Activated CD4-positive, alpha-beta T cell treated with anti-CD3 and anti-CD28 coated beads, Interleukin-2, amount 50 U/mL, for 16 hours (primary cell): ENCODE measurements at regions not wholly inside any gene's neighbourhood (a gene's known extent, or its start where the extent isn't known, plus 50 kb on each side); places are given as distances from the start of the nearest gene placed in this dataset.
A peak's percentile ranks its signal among the peaks of the same experiment; 100 is the strongest.

Experiments used
- DNase-seq: peaks from one replicate; pipeline ENCODE4 v3.0.0-alpha.2; 2020

DNA sequence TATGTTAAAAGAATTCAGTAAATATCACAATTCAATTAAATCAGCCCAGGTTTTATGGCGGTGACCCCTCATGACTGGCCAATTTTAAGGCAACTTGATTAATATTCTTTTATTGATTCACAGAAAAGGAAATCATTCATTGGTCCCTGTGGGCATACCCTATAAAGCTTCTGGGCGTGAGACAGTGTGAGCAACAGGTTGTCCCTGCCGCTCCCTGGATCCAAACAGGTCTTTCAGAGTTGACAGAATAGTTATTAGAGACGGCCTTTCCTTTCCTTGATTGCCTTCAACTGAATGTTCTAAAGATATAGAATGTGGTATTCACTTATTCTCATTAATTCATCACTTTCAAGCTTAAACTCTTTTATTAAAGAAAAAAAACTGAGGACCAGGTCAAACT lies 433.9 kb downstream of the KCNJ2 start:
- DNase-seq: no peak

DNA sequence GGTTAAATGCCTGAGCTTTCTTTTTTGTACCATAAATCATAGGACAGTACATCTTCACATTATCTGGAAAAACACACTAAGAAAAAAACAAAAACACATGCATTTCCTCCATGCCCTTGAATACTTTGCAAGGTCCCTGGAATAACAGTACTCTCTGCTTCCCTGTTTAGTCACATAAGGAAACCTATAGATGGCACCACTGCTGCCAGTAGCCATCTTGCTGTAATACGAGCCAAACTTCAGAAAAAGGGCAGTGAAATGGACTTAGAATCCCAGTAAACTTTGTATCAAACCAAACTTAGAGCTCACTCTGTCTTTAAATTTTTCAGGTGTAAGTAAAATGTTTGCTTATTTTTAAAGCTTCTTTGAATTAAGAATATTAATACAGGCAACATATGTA lies 435.5 kb downstream of the KCNJ2 start:
- no peak for DNase-seq

GRCh38 chr17:70606086-70606485 lies 436.8 kb downstream of the KCNJ2 start:
- DNase-seq: no peak

GRCh38 chr17:70608193-70608592 lies 438.9 kb downstream of the KCNJ2 start:
- DNase-seq: no peak

- DNase-seq: no peak
These were observed 439.6 kb downstream of the KCNJ2 start for GRCh38 chr17:70608957-70609356.

- no peak for DNase-seq
These were observed 440.2 kb downstream of the KCNJ2 start for GRCh38 chr17:70609566-70609965.

DNA sequence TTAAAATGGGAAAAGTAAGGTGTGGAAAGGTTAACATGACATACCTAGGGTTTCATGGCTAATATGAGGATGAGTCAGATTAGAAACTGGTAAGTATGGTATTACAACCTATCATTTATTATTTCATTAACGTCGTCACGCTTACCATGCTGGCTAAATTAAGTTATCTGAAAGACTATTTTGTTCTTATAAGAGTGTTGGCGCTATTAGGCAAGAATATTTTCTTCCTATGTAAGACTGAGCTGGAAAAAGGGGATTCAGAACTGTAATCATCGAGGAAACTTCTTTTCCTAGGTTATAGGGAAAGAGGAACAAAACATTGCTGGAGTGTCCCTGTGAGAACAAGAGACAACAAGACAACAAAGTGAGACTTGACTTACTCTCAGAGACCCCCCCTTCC lies 440.8 kb downstream of the KCNJ2 start:
- DNase-seq: no peak

- no peak for DNase-seq
These were observed 444.3 kb downstream of the KCNJ2 start for GRCh38 chr17:70613681-70614080.

- DNase-seq: no peak
These were observed 446.5 kb downstream of the KCNJ2 start for GRCh38 chr17:70615831-70616230.

- no peak for DNase-seq
These were observed 449.3 kb downstream of the KCNJ2 start for GRCh38 chr17:70618641-70619040.

DNA sequence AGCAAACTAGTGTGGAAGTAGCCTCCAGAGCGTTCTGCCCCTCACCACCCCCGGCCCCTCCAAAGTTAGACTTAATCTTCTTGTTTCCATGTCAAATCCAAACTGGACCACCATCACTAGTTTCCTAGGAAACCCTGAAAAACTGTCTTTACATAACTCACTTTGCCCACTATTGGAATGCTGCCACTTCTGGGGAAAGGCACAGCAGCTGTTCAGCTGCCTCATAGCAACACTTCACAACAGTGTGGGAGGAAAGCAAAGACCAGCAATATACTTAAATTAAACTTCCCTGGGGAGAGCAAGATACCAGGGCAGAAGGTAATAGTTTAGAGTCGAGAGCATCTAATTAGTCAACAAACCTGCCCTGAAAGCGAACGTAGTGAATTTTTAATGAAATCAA lies 452.2 kb downstream of the KCNJ2 start:
- DNase-seq: no peak

- DNase-seq: peak; percentile 11
These were observed 453.3 kb downstream of the KCNJ2 start for GRCh38 chr17:70622368-70623260.

GRCh38 chr17:70624211-70624610 lies 454.9 kb downstream of the KCNJ2 start:
- no peak for DNase-seq

DNA sequence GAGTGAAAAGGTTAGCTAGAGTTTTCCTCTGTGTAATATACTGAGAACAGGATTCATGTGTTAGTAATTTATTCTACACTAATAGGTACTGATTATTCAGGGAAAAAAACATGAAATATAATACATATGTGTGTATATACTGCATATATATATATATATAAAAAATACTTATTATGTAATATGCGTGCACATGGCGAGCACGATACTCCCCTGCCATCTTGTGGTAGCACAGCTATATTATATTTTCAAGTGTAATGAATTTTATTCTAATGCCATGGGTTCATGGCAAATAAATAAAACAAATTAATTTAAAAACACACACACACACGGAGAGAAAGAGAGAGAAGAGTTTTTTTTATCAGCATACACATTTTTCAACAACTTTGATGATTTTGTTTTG lies 460.6 kb downstream of the KCNJ2 start:
- DNase-seq: no peak

DNA sequence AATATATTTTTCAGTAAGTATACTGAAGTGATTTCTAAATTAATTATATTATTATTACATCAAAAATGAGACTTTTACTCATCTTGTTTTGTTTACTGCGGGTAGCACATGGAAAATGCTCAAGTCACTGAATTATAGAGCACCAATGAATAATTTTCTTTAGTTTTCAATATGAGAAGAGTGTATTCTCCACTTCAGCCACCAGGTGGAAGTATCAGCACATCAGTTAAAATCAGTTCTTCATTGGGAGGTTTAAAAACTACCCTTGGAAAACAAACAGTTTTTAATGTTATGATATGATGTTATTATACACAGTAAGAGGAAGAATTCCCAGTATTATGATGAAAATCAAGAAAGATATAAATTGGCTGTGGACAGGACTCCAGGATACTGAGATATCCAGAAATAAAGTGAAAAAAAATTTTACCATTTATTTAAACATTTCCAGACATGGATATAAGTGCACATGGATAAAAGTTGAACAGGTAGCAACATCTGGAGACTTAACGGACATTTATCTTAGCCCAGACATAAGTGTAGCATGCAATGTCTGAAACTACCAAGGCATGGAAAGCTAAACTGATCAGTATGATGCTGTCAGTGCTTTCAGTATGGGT lies 467.3 kb downstream of the KCNJ2 start:
- DNase-seq: peak; percentile 29

DNA sequence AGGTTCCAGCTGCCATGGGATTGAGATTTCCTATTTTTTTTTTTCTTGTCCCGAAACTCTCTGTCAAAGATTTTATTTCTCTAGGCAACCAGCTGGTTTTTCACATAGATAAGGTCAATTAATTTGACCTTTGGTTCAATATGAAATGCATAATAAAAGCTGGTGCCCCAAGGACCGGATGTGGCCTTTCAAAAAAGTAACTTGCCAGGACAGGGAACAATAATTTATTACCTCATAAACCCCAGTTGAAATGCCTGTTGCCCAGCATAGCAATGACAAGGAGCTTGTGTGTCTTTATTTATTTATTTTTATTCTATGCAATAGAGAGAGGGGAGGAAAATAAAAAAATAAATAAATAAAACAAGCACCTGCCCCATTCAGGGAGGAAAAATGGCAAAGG lies 472.7 kb downstream of the KCNJ2 start:
- DNase-seq: no peak

DNA sequence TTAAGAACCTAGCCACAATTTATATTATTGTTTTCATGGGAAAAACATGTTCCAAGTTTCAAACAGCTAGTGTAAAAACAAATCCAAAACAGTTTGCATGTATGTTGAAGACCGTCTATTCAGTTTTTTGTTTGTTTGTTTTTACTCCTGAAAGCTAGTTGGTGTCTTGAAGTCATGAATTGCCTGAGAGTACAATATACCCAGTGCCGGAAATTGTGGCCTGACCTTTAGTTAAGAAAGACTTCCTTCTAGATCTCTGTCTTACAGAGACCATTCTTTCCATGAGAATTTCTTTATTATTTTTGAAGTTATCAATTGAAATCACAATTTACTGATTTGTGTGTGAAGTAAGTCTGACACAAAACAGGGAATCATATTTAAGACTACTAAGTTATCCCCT lies 474.8 kb downstream of the KCNJ2 start:
- no peak for DNase-seq

DNA sequence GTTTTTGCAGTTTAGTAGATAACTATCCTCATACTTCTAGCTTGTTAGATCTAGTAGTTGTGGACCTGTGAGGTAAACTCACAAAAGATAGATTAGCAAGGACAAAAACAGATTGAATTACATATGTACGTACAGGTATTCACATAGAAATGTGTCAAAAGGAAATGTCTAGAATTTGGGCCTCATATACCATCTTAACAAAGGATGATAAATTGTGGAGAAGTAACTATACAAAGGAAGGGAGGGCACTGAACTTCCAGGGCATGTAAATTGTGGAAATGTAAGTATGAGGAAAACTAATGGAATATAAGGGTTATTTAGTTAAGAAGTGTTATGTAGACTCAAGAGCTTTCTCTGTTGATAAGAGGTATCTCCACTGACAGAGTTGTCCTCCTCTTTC lies 477.3 kb downstream of the KCNJ2 start:
- no peak for DNase-seq

- no peak for DNase-seq
These were observed 478.8 kb downstream of the KCNJ2 start for GRCh38 chr17:70648166-70648565.

- no peak for DNase-seq
These were observed 484.5 kb downstream of the KCNJ2 start for GRCh38 chr17:70653850-70654249.

DNA sequence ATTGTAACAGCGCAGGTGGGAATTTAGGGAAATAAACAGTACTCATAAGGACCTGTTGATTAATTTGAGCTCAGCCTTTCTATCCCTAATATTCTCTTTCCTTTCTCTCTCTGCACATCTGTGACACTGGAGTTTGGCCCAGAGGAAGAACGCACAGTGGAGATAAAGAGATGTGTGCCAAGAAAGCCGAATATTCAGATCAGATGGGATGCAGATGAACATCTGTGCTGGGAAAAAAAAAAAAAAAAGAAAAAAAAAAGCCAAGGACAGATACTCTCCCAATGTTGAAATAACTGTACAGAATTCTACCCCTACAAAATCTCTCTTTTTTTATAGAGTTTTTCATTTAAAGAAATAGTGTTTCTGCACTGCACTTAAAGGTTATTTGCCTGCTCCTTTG lies 485.4 kb downstream of the KCNJ2 start:
- no peak for DNase-seq

- DNase-seq: no peak
These were observed 486.0 kb downstream of the KCNJ2 start for GRCh38 chr17:70655176-70655958.

DNA sequence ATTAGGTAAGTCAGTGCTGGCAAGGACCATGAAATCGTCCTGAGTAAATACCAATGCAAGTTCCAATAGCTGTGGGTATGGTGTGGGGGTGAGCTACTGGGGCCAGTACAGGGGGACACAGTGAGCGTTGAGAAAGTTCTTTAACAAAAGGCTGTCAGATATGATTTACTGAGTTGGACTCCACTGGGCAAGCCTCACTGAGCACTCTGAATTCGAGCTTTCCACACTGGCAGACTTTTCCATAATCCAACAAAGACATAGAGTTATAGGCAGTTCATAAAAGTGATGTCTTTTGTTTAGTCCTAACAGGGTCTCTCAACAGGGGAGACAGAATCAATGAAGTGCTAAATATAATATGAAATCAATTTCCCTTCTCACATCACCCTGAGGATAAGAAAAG lies 489.0 kb downstream of the KCNJ2 start:
- no peak for DNase-seq

- DNase-seq: no peak
These were observed 489.5 kb downstream of the KCNJ2 start for GRCh38 chr17:70658840-70659239.
